Mesendoderm (in vitro differentiated cells): ENCODE measurements at regions not wholly inside any gene's neighbourhood (a gene's known extent, or its start where the extent isn't known, plus 50 kb on each side); places are given as distances from the start of the nearest gene placed in this dataset.

Experiments
- DNase-seq: peaks from one replicate; pipeline ENCODE4 v3.0.0; 2013
- H2AK5ac ChIP-seq: 2 replicates; pipeline ENCODE4 v1.6.1; 2013; ENCODE audit warnings: low read length, inconsistent platforms
- H2BK120ac ChIP-seq: 2 replicates; pipeline ENCODE4 v1.6.1; 2013; ENCODE audit warnings: low read depth, mild to moderate bottlenecking, low read length, moderate library complexity, mixed read lengths
- H2BK15ac ChIP-seq: replicated peaks from 2 replicates; pipeline ENCODE4 v1.6.1; 2013; ENCODE audit warnings: low read depth, mild to moderate bottlenecking, moderate library complexity
- H2BK5ac ChIP-seq: 2 replicates; pipeline ENCODE4 v1.6.1; 2013; ENCODE audit warnings: low read length, inconsistent platforms
- H3K18ac ChIP-seq: 2 replicates; pipeline ENCODE4 v1.6.1; 2013; ENCODE audit warnings: mild to moderate bottlenecking, low read length, mixed read lengths
- H3K23ac ChIP-seq: one replicate; pipeline ENCODE4 v1.6.1; 2013; ENCODE audit warnings: low read length
- H3K27ac ChIP-seq: 2 replicates; pipeline ENCODE4 v1.5.1; 2013; ENCODE audit warnings: low read depth, mild to moderate bottlenecking, inconsistent platforms, low read length, moderate library complexity
- H3K27me3 ChIP-seq: 2 replicates; pipeline ENCODE4 v1.6.1; 2013; ENCODE audit warnings: low read length, control low read depth, mild to moderate bottlenecking, inconsistent platforms; ENCODE audit not compliant: insufficient read depth, poor library complexity
- H3K36me3 ChIP-seq: 2 replicates; pipeline ENCODE4 v1.6.1; 2013; ENCODE audit warnings: low read length, inconsistent platforms; ENCODE audit not compliant: control insufficient read depth, insufficient read depth
- H3K4ac ChIP-seq: one replicate; pipeline ENCODE4 v1.6.1; 2013; ENCODE audit warnings: low read depth, mild to moderate bottlenecking, low read length, moderate library complexity
- H3K4me1 ChIP-seq: 2 replicates; pipeline ENCODE4 v1.6.1; 2013; ENCODE audit warnings: low read depth, low read length, inconsistent platforms; ENCODE audit not compliant: control insufficient read depth
- H3K4me2 ChIP-seq: 2 replicates; pipeline ENCODE4 v1.6.1; 2013; ENCODE audit warnings: low read length
- H3K4me3 ChIP-seq: 2 replicates; pipeline ENCODE4 v1.5.1; 2013; ENCODE audit warnings: mild to moderate bottlenecking, low read length
- H3K56ac ChIP-seq: one replicate; pipeline ENCODE4 v1.6.1; 2013; ENCODE audit warnings: low read length
- H3K79me1 ChIP-seq: 2 replicates; pipeline ENCODE4 v1.6.1; 2013; ENCODE audit warnings: low read length, inconsistent platforms
- H3K79me2 ChIP-seq: 2 replicates; pipeline ENCODE4 v1.6.1; 2013; ENCODE audit warnings: mild to moderate bottlenecking, low read length; ENCODE audit not compliant: control insufficient read depth, insufficient read depth
- H3K9ac ChIP-seq: 2 replicates; pipeline ENCODE4 v1.6.1; 2013; ENCODE audit warnings: low read length, inconsistent platforms
- H4K5ac ChIP-seq: one replicate; pipeline ENCODE4 v1.6.1; 2013; ENCODE audit warnings: low read length
- H4K8ac ChIP-seq: one replicate; pipeline ENCODE4 v1.6.1; 2013; ENCODE audit warnings: low read depth, mild to moderate bottlenecking, control low read depth, low read length, moderate library complexity
- WGBS: extraction: QIAGEN DNeasy Blood & Tissue Kit; methylation state at CpG from one replicate; pipeline ENCODE4 v1.1.7; 2013; ENCODE audit warnings: low lambda C conversion rate, missing lambda C conversion rate; ENCODE audit not compliant: insufficient coverage; ENCODE audit errors: extremely low coverage; 5-methylcytosine and 5-hydroxymethylcytosine counted together

DNA sequence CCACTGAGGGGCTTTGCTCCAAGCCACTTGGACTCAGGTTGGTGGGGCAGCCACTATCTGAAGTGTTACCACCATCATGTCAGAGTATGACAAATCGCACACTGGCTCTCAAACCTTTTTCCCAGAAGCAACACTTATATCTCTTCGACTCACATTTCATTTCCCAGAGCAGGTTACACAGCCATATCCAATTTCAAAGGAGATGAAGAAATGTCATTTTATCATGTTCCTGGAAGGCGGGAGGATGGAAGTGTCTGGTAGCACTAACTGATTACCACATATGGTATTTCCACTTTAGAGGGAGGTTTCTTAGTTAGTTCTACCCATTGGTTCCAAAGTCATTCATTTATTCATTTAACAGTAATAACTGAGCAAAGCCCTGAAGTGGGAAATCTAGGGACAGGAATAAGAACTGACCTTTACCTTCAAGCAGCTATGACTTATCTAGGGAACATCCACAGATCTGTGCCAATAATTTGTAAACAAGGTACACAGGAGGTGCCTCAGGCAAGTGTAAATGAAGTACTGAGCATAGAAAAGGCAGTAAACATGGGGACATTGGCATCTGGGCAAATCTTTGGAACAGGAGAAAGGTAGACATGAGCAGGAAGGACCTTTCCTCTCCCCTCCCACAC, 54.9 kb upstream of the LRRC55 start:
- H3K79me1 ChIP-seq, result no peaks in the 10 kb centered on the region
- no peak overlapping the region for H2BK15ac ChIP-seq
- H3K27me3 ChIP-seq, result no peaks in the 10 kb centered on the region

GRCh38 chr11:57131080-57131790, 50.5 kb upstream of the LRRC55 start:
- Histone ChIP-seq H3K4me3 (no peak overlapping the region), H2BK15ac (no peak overlapping the region), H4K5ac (no peak overlapping the region), H3K79me2 (no peaks in the 10 kb centered on the region), H3K56ac (peak overlapping the region; percentile 58), H4K8ac (no peak overlapping the region), H3K36me3 (no peaks in the 10 kb centered on the region), H3K4me1 (no peaks in the 10 kb centered on the region), H2BK5ac (peak overlapping the region; percentile 56), H3K27ac (no peak overlapping the region), H2BK120ac (no peak overlapping the region), H3K9ac (no peak overlapping the region), H3K79me1 (no peaks in the 10 kb centered on the region), H3K27me3 (no peaks in the 10 kb centered on the region), H3K4me2 (no peak overlapping the region), H3K23ac (peak overlapping the region; percentile 3), H2AK5ac (peak overlapping the region; percentile 55), H3K4ac (no peak overlapping the region), H3K18ac (no peak overlapping the region)
- peak; percentile 82 for DNase-seq
- no CpG with 5 or more reads among the region's 8 CpGs for WGBS

More for the DNA sequence above, 54.9 kb upstream of the LRRC55 start:
- H2BK120ac ChIP-seq, result no peak overlapping the region
- no peak overlapping the region for H3K9ac ChIP-seq
- no peak overlapping the region for H3K27ac ChIP-seq
- no peak overlapping the region for H3K4me3 ChIP-seq
- no peak overlapping the region for H3K23ac ChIP-seq
- DNase-seq, result no peak
- H2BK5ac ChIP-seq, result no peak overlapping the region
- H3K4me1 ChIP-seq, result peaks cover 5% of the 10 kb centered on the region
- H3K4me2 ChIP-seq, result no peak overlapping the region
- WGBS, result no CpG with 5 or more reads among the region's 3 CpGs
- no peak overlapping the region for H4K5ac ChIP-seq
- H2AK5ac ChIP-seq, result no peak overlapping the region
- H3K36me3 ChIP-seq, result no peaks in the 10 kb centered on the region
- H3K56ac ChIP-seq, result no peak overlapping the region
- H3K4ac ChIP-seq, result no peak overlapping the region
- H3K18ac ChIP-seq, result no peak overlapping the region
- no peak overlapping the region for H4K8ac ChIP-seq
- H3K79me2 ChIP-seq, result no peaks in the 10 kb centered on the region
